Ishikawa (cell line): ENCODE measurements at regions not wholly inside any gene's neighbourhood (a gene's known extent, or its start where the extent isn't known, plus 50 kb on each side); places are given as distances from the start of the nearest gene placed in this dataset.

ENCODE experiments used
- CEBPB ChIP-seq: IDR thresholded peaks from 2 replicates; pipeline ENCODE4 v1.6.1; 2012
- CREB1 ChIP-seq: IDR thresholded peaks from 2 replicates; pipeline ENCODE4 v1.6.1; 2012; ENCODE audit warnings: low read depth
- EGR1 ChIP-seq: IDR thresholded peaks from 2 replicates; pipeline ENCODE4 v1.6.1; 2012
- EP300 ChIP-seq: IDR thresholded peaks from 2 replicates; pipeline ENCODE4 v1.6.1; 2012; ENCODE audit warnings: borderline replicate concordance
- FOXM1 ChIP-seq: IDR thresholded peaks from 2 replicates; pipeline ENCODE4 v1.6.1; 2012; ENCODE audit warnings: low read depth, borderline replicate concordance
- MAX ChIP-seq: IDR thresholded peaks from 2 replicates; pipeline ENCODE4 v1.6.1; 2012
- NFIC ChIP-seq: IDR thresholded peaks from 2 replicates; pipeline ENCODE4 v1.6.1; 2012
- RAD21 ChIP-seq: IDR thresholded peaks from 2 replicates; pipeline ENCODE4 v1.6.1; 2012; ENCODE audit warnings: low read depth
- REST ChIP-seq: IDR thresholded peaks from 2 replicates; pipeline ENCODE4 v1.6.1; 2012; ENCODE audit warnings: low read depth, mild to moderate bottlenecking
- TAF1 ChIP-seq: IDR thresholded peaks from 2 replicates; pipeline ENCODE4 v1.6.1; 2012; ENCODE audit warnings: low read depth, mild to moderate bottlenecking
- TCF12 ChIP-seq: IDR thresholded peaks from 2 replicates; pipeline ENCODE4 v1.6.1; 2012; ENCODE audit warnings: low read depth
- TEAD4 ChIP-seq: IDR thresholded peaks from 2 replicates; pipeline ENCODE4 v1.6.1; 2012
- USF1 ChIP-seq: IDR thresholded peaks from 2 replicates; pipeline ENCODE4 v1.6.1; 2012
- YY1 ChIP-seq: IDR thresholded peaks from 2 replicates; pipeline ENCODE4 v1.6.1; 2012; ENCODE audit warnings: low read depth
- ZBTB7A ChIP-seq: IDR thresholded peaks from 2 replicates; pipeline ENCODE4 v1.6.1; 2012; ENCODE audit warnings: low read depth

GRCh38 chr14:83713732-83714131, 1816.2 kb upstream of the FLRT2 start:
- TF ChIP-seq ZBTB7A (no peak), CEBPB (no peak), REST (no peak), FOXM1 (no peak), EP300 (no peak), USF1 (no peak), YY1 (no peak), CREB1 (no peak), MAX (no peak), RAD21 (no peak), TAF1 (no peak), EGR1 (no peak), NFIC (no peak)

GRCh38 chr14:83714151-83714550, 1815.8 kb upstream of the FLRT2 start:
- TF ChIP-seq NFIC (no peak), TCF12 (no peak), ZBTB7A (no peak), CEBPB (no peak), TAF1 (no peak), EP300 (no peak)

- TF ChIP-seq USF1, result no peak
- TF ChIP-seq CEBPB, result no peak
- no peak for TF ChIP-seq MAX
- no peak for TF ChIP-seq REST
- TF ChIP-seq TCF12, result no peak
- TF ChIP-seq FOXM1, result no peak
- TF ChIP-seq NFIC, result no peak
- no peak for TF ChIP-seq EP300
- no peak for TF ChIP-seq EGR1
- no peak for TF ChIP-seq YY1
- TF ChIP-seq TEAD4, result no peak
Observed at GRCh38 chr14:83733670-83734069, 1796.3 kb upstream of the FLRT2 start.

GRCh38 chr14:83734431-83734830, 1795.5 kb upstream of the FLRT2 start:
- TF ChIP-seq ZBTB7A (no peak), YY1 (no peak), CEBPB (no peak), RAD21 (no peak), EP300 (no peak), CREB1 (no peak), TAF1 (no peak), NFIC (no peak), REST (no peak), MAX (no peak), TEAD4 (no peak), TCF12 (no peak), EGR1 (no peak), FOXM1 (no peak)
